SIG-M5 treated with dmso at 0.1 percent for 504 hours (cell line): ENCODE measurements at regions not wholly inside any gene's neighbourhood (a gene's known extent, or its start where the extent isn't known, plus 50 kb on each side); places are given as distances from the start of the nearest gene placed in this dataset.

ENCODE experiments used
- DNase-seq: peaks from one replicate; lab custom pipeline; 2025; ENCODE audit not compliant: unreplicated experiment; lab: John Stamatoyannopoulos, UW

DNA sequence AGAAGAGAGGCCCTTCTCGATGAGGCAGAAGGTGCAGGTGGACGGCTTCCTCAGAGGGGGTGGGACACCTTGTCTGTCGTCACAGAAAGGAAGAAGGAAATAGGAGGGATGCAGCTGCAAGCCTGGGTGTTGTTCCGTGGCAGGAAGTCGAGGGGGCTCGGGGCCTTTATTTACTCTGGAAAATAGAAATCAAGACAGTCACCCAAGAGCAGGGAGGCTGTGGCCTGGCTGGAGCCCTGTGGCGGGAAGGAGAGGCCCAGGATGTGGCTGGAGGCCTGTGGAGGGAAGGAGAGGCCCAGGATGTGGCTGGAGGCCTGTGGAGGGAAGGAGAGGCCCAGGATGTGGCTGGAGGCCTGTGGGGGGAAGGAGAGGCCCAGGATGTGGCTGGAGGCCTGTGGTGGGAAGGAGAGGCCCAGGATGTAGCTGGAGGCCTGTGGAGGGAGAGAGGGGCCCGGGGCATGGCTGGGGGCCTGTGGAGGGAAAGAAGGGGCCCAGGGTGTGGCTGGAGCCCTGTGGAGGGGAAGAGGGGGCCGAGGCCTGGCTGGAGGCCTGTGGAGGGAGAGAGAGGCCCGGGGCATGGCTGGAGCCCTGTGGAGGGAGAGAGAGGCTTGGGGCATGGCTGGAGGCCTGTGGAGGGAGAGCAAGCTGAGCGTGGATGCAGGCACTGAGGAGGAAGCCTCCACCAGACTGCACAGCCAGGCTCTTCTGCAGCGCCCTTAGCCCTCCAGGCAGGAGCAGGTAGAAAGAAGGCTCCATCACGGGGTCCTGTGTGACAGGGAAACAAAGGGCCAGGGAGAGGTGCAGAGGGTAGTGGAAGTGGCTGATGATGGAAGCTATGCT is 97.3 kb upstream of the SFMBT2 start:
- no peak for DNase-seq

DNA sequence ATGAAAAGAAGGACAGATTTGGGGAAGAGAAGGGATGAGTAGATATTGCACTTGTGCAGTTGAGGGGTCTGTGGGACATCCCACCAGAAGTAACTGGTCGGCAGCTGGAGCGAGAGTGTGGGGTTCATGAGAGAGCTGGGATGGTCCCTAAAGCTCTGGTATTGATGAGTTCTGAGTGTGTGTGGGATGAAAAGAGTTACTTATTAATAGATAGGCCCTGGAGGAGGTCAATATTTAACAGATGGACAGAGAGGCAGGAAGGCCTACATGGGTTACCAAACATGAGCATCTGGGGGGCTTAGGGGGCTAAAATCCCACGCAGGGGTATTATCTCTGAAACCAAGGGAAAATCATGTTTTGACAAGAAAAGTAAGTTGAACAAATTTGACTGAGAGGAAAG is 95.7 kb upstream of the SFMBT2 start:
- no peak for DNase-seq

DNA sequence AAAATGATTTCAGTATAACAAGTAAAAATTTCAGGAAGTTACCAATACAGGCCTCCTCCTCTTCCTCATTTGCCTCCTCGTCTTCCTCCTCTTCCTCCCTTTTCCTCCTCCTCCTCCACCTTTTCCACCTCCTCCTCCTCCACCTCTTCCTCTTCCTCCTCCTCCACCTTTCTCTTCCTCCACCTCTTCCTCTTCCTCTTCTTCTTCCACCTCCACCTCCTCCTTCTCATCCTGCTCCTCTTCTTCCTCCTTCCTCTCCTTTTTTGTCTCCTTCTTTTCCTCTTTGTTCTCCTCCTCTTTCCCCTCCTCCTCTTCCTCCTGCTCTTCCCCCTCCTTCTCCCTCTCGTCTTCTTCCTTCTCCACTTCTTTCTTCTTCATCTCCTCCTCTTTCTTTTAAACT is 94.4 kb upstream of the SFMBT2 start:
- no peak for DNase-seq

DNA sequence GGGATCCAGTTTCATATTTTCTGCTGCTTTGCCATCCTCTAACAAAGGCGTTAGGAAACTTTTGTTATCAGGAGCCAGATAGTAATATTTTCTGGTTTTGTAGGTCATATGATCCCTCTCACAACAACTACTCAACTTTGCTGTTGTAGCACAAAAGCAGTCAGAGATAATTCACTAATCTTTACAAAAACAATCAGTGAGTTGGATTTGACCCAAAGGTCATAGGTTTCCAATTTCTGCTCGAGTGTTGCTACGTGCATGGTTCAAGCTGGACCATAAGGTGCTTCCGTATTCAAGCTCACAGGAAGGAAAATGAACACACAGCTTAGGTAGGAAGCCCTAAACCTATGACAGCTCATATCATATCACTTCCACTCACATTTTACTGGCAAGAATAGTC is 92.4 kb upstream of the SFMBT2 start:
- no peak for DNase-seq

DNA sequence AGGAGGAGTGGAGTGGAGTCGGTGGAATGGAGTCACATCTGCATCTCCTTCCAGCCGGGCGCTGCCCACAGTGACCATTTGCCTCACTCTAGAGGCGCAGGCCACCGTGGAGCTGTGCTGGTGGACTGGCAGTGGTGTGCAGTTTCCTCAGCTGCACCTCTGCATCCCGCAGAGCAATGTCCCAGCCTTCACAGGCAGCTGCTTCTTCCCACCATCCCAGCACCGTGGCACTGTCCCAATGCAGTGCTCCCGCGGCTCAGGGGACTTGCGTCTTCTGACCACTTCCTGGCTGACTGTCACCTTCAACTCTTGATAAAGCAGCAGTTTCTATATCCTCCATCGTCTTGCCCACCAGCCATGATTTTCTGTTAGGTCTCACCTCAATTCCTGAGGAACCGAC is 90.3 kb upstream of the SFMBT2 start:
- DNase-seq = no peak

DNA sequence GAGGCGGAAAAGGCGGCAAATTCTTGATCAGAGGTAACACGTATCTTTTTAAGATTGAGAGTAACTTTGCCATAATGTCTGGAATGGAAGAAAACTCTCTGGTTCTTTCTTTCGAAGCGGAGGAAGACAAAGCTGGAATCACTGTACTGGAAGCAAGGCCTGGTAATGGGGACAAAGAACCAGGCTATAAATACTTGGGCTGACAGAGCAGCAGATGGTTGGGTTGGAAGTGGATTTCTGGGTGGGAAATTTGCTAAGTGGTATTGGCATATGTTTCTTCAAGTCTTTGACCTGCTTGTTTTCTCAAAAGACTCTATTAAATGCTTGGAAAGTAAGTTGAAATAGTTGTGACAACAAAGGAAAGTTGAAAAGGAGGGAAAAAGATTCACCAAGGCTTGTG is 87.3 kb upstream of the SFMBT2 start:
- DNase-seq = no peak

DNA sequence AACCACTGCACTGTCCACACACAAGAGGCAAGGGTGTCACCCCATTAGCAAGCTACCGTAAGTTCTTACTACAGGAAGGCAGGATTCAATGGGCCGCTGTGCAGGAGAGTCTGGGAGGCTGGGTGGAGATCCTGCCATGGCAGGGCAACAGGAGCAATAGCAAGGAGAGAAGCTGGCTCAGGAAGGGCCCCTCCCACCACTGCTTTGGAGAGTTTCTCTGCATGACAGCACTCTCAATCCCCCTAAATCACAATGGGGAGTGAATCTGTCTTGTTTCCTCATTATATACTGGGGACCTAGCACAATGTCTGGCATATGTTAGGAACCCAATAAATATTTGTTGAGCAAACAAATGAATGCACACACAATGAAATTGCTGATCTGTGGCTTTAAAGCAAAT is 83.2 kb upstream of the SFMBT2 start:
- no peak for DNase-seq

DNA sequence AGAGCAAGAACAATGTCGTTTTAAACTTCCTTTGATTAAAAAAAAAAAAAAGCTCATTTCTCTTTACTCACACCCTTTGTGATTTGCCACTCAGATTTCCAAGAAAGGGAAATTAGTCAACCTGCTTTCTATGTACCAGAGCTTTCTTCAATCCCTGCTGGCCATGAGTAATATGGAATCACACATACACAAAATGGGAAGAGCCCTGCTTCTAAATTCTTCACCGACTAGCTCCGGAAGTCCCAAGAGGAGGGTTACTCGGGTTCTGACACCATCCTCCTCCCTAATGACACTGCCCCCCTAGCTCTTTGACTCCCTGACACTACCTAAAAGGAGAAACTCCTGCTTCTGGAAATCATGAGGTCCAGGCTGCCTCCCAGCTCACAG is 81.8 kb upstream of the SFMBT2 start:
- DNase-seq = no peak

DNA sequence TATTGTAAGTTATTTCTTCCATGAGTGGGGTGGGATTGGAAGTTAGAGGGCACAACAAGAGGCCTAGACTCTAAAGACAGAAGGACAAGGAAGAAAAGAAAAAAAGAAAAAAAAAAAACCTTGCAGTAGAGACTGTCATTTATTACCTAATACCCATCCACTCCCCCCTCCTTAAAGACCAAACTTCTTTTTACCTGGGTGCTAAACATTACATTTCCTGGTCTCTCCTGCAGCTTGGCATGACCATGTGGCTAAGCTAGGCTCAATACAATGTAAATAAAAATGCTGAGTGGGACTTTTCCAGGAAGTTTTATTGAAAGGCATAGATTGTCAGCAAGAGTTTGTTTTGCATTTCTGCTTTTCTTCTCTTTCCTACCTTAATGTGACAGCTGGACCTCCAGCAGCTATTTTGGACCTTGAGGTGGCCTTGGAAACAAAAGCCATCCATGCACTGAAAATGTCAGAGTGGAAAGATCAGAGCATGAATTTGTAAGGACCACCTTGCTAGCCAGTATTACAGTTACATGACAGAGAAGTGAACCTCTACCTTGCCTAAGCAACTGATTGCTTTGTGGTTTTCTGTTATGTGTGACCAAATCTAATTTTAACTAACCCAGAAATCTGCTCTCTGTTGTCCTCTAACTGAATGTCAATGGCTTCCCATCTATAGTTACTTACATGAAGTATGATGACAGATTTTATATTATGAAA is 81.3 kb upstream of the SFMBT2 start:
- peak; percentile 72 for DNase-seq

DNA sequence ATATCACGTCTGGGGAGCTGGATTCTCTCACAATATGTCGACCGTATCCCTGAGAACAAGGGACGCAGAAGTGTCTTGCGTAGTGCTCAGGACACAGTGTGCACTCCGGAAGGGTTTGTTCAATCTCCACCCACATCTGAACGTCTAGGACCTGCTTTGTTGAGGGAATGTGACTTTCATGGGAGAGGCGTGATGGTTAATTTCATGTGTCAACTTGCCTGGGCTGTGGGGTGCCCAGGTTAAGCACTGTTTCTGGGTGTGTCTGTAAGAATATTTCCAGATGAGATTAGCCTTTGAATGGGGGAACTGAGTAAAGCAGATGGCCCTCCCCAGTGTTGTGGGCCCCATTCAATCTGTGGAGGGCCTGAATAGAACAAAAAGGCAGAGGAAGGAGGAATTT is 80.4 kb upstream of the SFMBT2 start:
- DNase-seq = no peak

DNA sequence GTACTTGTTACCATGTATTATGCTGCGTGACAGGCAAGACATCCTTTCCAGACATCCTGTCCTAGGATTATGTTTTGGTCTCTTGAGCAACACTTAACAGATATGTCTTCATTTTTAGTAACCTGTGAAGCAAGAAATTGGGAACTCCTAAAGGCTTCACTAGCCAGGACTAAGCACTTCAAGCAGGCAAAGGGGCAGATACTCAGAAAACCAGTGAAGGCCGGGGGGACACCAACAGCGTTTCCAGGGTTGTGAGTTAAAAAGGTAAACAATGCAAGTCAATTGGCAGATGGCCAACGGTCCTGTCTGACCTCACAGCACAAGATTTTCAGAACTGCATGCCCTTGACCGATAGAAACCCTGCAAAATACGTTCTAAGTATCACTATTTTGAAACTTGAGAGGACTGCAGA is 77.6 kb upstream of the SFMBT2 start:
- DNase-seq = peak; percentile 79

DNA sequence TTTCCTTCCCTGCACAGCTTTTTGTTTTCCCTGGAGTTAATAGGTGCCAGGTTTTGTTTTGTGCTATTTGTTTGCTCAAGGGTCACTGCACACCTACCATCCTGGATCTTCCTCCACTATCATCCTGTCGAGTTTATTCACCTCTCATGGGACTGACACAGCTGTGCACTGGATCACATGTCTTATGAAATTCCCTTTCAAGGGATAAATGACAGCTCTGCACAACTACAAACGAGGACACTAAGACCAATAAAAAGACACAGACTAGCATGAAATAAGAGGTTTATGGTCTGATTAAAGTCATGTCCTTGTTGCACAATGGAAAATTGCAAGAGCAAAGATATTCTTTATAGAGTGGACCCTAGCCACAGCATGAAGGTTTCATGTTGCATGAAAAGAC is 76.7 kb upstream of the SFMBT2 start:
- DNase-seq = peak; percentile 14

DNA sequence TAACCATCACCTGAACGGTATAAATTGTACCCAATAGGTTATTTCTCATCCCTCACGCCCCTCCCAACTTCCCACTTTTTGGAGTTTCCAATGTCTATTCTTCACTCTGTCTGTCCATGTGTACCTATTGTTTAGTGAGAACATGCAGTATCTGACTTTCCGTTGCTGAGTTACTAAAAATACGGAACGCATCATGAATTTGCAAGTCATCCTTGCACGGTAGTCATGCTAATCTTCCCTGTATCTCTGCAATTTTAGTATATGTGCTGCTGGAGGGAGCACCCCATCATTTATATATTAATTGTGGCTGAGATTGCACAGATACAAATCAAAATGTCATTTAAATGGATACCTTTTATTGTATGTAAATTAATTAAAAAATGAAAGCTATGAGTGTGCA is 75.7 kb upstream of the SFMBT2 start:
- DNase-seq = peak; percentile 24

DNA sequence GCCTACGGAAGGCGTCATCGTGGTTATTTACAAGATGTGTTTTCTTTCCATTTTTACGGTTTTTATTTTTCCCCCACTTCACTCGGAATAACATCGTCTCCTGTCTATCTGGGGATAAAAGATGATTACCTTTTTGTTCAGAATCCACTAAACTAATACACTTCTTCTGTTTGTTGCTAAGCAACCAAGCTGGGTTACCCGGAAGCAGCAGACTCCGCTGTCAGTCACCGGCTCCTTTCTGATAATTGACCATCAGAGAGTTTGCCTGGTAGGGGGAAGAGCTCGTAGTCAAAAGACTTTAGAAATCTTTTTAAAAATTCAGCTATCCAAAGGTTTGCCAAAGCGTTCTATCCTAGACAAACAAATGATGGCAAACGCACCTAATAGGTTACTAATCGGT is 75.0 kb upstream of the SFMBT2 start:
- DNase-seq = no peak

DNA sequence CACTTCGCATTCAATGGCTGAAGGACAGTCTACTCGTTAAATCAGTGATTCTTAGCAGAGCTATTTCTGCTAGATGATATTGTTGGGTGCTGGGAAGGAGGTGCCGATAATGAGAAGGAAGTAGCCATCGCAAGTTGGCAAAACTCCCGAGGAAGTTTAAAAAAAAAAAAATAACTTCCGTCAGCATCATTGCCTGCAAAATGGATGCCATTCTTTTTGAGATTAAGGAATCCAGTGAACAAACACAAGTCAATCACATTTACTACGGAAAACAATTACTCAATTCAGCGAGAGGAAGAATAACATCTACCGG is 74.4 kb upstream of the SFMBT2 start:
- DNase-seq = no peak

DNA sequence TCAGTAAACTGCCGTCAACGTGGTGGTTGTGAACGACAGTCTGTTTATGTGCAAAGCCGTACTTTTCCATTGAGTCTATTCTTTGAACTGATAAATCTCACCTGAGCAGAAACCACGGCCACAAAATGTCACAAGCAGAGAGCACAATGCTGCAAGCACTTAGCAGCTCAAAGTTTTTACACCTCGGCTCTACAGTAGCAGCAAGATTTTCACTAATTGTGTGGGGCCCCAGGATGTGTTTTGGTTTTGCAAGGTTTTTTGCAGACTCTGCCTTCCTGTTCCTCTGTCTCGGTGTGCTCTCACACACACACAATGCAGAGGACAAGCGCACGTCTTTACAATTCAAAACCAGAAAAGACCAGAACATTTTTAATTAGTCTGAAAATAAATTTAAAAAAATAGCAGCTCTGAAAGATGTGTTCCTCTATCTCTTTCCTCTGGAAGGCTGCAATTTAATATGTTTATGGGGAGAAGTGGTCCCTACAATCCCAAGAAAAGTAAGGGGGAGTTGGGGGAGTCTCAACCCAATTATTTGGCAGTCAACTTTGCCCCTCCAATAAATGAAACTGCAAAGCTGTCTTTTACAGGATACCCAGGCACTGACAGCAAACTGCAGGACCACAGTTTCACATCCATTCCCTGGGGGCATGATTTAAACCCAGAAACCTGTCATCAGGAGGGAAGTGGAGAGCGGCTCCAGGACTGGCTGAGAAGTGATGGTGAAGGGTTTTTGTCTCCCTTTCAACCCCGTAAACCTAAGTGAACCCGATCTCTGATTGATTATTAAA is 73.8 kb upstream of the SFMBT2 start:
- peak; percentile 91 for DNase-seq

DNA sequence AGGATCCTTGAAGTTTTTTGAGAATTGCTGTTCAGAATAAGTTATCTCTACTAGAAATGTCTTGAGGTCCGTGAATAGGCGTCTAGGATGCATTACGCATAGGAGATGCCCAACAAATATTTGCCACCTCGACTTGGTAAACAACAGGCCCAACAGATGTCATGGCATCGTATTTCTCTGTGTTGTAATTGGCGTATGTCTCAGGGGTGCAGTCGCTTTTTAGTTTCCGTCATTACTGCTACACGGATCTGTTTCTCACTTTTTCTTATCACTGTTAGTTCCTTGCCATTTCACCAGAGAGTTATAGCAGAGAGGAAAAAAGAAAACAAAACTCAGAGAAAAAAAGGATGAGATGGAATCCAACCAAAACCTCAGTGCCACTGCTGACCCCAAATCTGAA is 73.0 kb upstream of the SFMBT2 start:
- no peak for DNase-seq

DNA sequence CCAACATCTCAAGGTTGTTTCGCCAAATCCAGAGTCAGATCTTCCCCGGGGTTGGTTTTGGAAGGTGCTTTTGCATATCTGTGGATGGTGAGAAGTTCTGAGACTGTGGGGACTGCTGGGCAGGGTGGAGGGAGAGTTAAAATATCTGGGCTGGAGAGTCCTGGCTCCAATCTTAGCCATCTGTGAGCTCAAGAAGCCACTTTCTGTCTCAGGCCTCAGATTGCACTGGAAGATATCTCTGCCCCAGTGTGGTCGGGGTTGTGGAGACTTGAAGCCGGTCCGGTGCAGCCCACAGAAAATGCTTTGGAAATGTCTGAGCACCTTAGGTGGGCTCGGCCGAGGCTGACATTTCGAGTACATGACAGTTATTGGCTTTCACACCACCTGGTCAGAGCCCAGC is 72.2 kb upstream of the SFMBT2 start:
- DNase-seq = no peak

DNA sequence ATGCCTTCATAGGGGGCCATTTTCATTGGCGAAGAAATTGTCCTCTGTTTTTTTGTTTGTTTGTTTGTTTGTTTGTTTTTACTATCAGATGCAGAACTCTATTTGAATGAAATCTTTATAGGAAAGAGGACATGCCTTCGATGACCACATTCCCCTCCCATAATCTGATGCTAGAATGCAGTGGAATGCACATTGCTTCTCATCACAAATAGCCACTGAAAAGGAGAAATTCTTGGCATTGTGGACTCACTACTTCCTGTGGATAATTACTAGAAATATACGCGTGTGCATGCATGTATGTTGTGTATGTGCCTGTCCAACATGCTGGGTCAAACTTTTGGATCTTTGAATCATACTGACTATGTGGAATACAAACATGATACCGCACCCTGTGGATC is 70.5 kb upstream of the SFMBT2 start:
- no peak for DNase-seq

DNA sequence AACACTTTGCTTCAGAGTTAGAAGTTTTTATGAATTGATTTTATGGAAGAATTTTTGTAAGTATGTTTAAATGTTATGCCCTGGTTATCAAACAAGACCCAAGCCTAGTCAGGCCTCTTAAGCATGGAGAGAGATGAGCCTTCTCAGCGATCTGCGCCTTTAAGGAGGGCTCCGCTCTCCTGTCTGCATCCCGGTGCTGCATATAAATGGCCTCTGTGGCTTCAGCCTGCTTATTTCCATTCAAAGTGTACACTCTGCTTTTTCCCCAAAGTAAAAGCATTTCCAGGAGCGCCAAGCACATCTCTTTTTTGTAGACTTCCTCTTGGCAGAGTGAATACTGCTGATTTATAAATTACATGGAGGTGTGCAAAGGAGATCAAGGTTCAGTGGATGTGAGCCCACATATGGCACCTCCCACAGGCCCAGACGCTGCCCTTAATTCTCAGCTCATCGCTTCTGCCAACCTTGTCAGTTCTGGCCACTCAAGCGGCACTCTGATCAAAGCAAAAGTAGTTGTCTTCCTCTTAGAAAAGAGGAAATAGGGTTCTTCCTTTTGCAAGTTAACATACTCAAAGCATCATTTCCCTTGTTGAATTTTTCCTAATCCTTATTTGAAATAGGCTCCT is 70.0 kb upstream of the SFMBT2 start:
- DNase-seq = peak; percentile 72

DNA sequence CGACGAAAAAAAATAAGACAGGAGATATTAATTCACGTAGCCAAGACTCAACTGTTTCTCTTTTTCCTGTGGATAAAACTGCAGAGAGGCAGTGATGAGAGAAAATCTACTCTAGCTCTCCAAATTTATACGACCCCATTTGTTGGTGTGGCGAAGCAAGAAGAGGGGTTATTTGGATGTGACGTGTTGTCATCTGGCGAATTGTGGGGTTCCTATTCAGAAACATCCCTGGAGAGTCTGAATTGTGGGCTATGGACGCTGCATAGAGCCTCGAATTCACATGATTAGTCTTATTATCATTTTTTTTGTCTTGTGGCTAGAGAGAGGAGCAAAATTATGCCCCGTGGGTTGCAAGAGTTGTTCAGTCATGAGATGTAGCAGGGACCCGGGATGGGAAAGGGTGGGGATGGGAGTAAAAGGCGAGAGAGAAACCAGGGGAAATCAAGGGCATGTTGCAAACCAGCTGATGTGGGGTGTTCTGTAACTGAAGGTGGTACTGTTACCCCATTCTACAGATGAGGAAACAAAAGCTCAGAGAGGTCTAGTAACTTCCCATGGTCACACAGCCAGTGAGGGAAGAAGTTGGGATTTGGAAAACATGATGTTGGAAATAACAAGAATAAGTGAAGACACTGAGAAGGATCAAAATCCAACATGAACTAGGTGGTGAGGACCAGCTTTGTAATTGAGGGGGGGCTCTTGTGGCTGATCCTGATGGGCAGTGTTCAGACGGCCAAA is 69.2 kb upstream of the SFMBT2 start:
- no peak for DNase-seq
